Keratinocyte (primary cell): ENCODE measurements at regions not wholly inside any gene's neighbourhood (a gene's known extent, or its start where the extent isn't known, plus 50 kb on each side); places are given as distances from the start of the nearest gene placed in this dataset.

ENCODE experiments used
- DNase-seq: peaks from one replicate; pipeline ENCODE4 v3.0.0-alpha.2; 2011; ENCODE audit warnings: low read depth, missing footprints, low spot score
- FAIRE-seq: peaks from 2 replicates; lab custom pipeline; 2011; peaks lifted over from hg19 to GRCh38; lab: Jason Lieb, UNC
- H2AFZ ChIP-seq: 2 replicates; pipeline ENCODE4 v1.6.0; 2012; ENCODE audit warnings: low read length, control low read depth, inconsistent platforms; ENCODE audit not compliant: control insufficient read depth
- H3K27ac ChIP-seq: 2 replicates; pipeline ENCODE4 v1.5.1; 2011; ENCODE audit warnings: low read length; ENCODE audit not compliant: control insufficient read depth, insufficient read depth
- H3K27me3 ChIP-seq: 3 replicates; pipeline ENCODE4 v1.6.0; 2011; ENCODE audit warnings: low read length; ENCODE audit not compliant: control insufficient read depth, insufficient read depth; ENCODE audit errors: extremely low read depth
- H3K36me3 ChIP-seq, 2 experiments: 2 replicates in 1 of 2; 3 replicates in 1 of 2; pipeline ENCODE4 v1.5.1; 2011; ENCODE audit warnings: low read length in 2 of 2, mild to moderate bottlenecking in 1 of 2; ENCODE audit not compliant: control insufficient read depth in 2 of 2, insufficient read depth in 2 of 2; ENCODE audit errors: extremely low read depth in 1 of 2
- H3K4me1 ChIP-seq: 3 replicates; pipeline ENCODE4 v1.5.1; 2011; ENCODE audit warnings: low read length; ENCODE audit not compliant: control insufficient read depth, insufficient read depth; ENCODE audit errors: extremely low read depth
- H3K4me2 ChIP-seq: 3 replicates; pipeline ENCODE4 v1.6.0; 2011; ENCODE audit warnings: low read depth, low read length; ENCODE audit not compliant: control insufficient read depth, insufficient read depth; ENCODE audit errors: extremely low read depth
- H3K4me3 ChIP-seq, 3 experiments: fragments of 200-600 bp in 1 of 3; sonication (generic) in 1 of 3; 2 replicates in 2 of 3; 3 replicates in 1 of 3; pipeline ENCODE4 v1.5.1; 2011 to 2016; ENCODE audit warnings: low read length in 3 of 3, mild to moderate bottlenecking in 3 of 3, control low read depth in 2 of 3, inconsistent platforms in 1 of 3, low read depth in 1 of 3, mixed read lengths in 1 of 3, mixed run types in 1 of 3, moderate library complexity in 1 of 3; ENCODE audit not compliant: control insufficient read depth in 2 of 3, insufficient read depth in 2 of 3; ENCODE audit errors: extremely low read depth in 1 of 3
- H3K79me2 ChIP-seq: 2 replicates; pipeline ENCODE4 v1.6.0; 2012; ENCODE audit warnings: low read length; ENCODE audit not compliant: control insufficient read depth, insufficient read depth
- H3K9ac ChIP-seq: 3 replicates; pipeline ENCODE4 v1.6.0; 2011; ENCODE audit warnings: low read length; ENCODE audit not compliant: control insufficient read depth, insufficient read depth; ENCODE audit errors: extremely low read depth
- H3K9me1 ChIP-seq: 3 replicates; pipeline ENCODE4 v1.6.0; 2011; ENCODE audit warnings: low read length; ENCODE audit not compliant: control insufficient read depth, insufficient read depth; ENCODE audit errors: extremely low read depth
- H3K9me3 ChIP-seq: 2 replicates; pipeline ENCODE4 v1.5.1; 2012; ENCODE audit warnings: low read depth, low read length; ENCODE audit not compliant: control insufficient read depth
- H4K20me1 ChIP-seq: 3 replicates; pipeline ENCODE4 v1.6.0; 2011; ENCODE audit warnings: low read length; ENCODE audit not compliant: control insufficient read depth, insufficient read depth; ENCODE audit errors: extremely low read depth
- EZH2 ChIP-seq: IDR thresholded peaks from one replicate; pipeline ENCODE4 v1.6.1; 2012; ENCODE audit warnings: inconsistent platforms, mild to moderate bottlenecking, low read length, moderate library complexity
- dilution Hi-C: fragments of 300-500 bp; cut with MboI; formaldehyde crosslinking; loops from one replicate; pipeline ENCODE4 v1.7.0; 2020; ENCODE audit warnings: low sequenced_read_pairs; ENCODE audit not compliant: extremely low pct_ligation_motif_present
- TF ChIP-seq, protein P1 (sequence below), 3 experiments: IDR thresholded peaks in 1 of 3; conservative IDR thresholded peaks in 1 of 3; optimal IDR thresholded peaks in 1 of 3; 2 replicates in 2 of 3; 3 replicates in 1 of 3; pipeline versions ENCODE3 to v1.5.1; 2011; ENCODE audit warnings: low read length in 3 of 3, mild to moderate bottlenecking in 3 of 3, moderate library complexity in 2 of 3, control low read depth in 1 of 3, inconsistent platforms in 1 of 3; ENCODE audit not compliant: insufficient read depth in 2 of 3; ENCODE audit errors: extremely low read depth in 1 of 3

DNA sequence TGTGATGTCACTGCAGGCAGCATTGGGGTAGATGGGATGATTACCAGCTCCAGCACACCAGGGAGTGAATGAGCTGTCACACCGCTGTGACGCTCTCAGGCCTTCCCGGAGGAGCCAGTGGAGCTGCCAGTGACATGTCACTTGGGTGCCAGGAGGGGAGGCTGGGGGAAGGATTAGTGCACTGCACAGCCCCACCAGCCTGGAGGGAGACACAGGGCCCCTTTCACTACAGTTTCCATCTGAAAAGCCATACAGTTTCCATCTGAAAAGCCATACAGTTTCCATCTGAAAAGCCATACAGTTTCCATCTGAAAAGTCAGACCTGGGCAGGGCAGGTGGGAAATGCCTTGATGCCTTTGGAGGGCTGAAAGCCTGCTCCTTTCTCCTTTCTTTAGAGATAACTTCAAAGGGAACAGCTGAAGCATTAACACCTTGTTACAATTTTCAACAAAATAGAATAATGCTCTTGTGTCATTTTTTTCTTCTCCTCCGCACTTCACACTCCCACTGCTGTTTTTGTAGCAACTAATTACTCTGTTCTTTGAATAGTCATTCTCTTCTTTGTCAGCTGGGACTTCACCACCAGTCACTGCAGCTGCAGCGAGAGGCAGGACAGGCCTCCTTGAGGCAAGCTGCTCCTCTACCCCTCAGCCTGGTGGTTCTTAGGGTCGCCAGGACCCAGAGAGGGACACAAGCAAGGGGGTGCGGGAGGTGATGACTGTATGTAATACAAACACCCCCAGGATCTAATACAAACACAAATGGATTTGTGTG lies 256.9 kb upstream of the RGS6 start:
- H4K20me1 ChIP-seq, result no peaks in the 10 kb centered on the region
- no peaks in the 10 kb centered on the region for H3K9me1 ChIP-seq
- H3K27ac ChIP-seq, result no peak overlapping the region
- H3K9ac ChIP-seq, result no peak overlapping the region
- TF ChIP-seq EZH2, result no peak
- TF ChIP-seq, protein P1, sequence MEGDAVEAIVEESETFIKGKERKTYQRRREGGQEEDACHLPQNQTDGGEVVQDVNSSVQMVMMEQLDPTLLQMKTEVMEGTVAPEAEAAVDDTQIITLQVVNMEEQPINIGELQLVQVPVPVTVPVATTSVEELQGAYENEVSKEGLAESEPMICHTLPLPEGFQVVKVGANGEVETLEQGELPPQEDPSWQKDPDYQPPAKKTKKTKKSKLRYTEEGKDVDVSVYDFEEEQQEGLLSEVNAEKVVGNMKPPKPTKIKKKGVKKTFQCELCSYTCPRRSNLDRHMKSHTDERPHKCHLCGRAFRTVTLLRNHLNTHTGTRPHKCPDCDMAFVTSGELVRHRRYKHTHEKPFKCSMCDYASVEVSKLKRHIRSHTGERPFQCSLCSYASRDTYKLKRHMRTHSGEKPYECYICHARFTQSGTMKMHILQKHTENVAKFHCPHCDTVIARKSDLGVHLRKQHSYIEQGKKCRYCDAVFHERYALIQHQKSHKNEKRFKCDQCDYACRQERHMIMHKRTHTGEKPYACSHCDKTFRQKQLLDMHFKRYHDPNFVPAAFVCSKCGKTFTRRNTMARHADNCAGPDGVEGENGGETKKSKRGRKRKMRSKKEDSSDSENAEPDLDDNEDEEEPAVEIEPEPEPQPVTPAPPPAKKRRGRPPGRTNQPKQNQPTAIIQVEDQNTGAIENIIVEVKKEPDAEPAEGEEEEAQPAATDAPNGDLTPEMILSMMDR (optimal IDR thresholded peaks at IDR 0.05 in 1 of 3, IDR thresholded peaks at IDR 0.05 in 1 of 3, conservative IDR thresholded peaks at IDR 0.05 in 1 of 3; ENCODE audit: extremely low read depth in 1 of 3, insufficient read depth in 2 of 3, low read length in 3 of 3), result no peak
- H3K9me3 ChIP-seq, result no peaks in the 10 kb centered on the region
- no peak overlapping the region for H2AFZ ChIP-seq
- no peak overlapping the region for H3K4me3 ChIP-seq
- H3K4me2 ChIP-seq, result no peak overlapping the region
- peaks cover 4 to 11% of the 10 kb centered on the region in 2 experiments for H3K36me3 ChIP-seq
- FAIRE-seq, result no peak
- dilution Hi-C loops, result no loop called here
- H3K79me2 ChIP-seq, result no peaks in the 10 kb centered on the region
- no peak for DNase-seq
- peaks cover 5% of the 10 kb centered on the region for H3K4me1 ChIP-seq
- H3K27me3 ChIP-seq, result no peaks in the 10 kb centered on the region

DNA sequence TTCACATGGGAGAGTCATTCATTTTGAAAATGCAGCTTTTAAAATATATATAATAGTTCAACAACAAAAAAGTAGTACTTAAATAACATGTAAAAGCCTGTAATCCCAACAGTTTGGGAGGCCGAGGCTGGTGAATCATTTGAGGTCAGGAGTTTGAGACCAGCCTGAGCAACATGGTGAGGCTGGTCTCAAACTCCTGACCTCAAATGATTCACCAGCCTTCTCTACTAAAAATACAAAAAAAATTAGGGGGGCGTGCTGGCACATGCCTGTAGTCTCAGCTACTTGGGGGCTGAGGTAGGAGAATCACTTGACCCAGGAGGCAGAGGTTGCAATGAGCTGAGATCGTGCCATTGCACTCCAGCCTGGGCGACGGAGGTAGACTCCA lies 256.3 kb upstream of the RGS6 start:
- Histone ChIP-seq H2AFZ (no peak overlapping the region), H3K4me3 (no peak overlapping the region), H3K9me1 (no peaks in the 10 kb centered on the region), H3K4me1 (peaks cover 5% of the 10 kb centered on the region), H3K9ac (no peak overlapping the region), H3K36me3 (peaks cover 4 to 11% of the 10 kb centered on the region in 2 experiments), H3K4me2 (no peak overlapping the region), H3K79me2 (no peaks in the 10 kb centered on the region), H4K20me1 (no peaks in the 10 kb centered on the region), H3K9me3 (no peaks in the 10 kb centered on the region), H3K27ac (no peak overlapping the region), H3K27me3 (no peaks in the 10 kb centered on the region)
- FAIRE-seq, result no peak
- peak; percentile 41 for DNase-seq
- TF ChIP-seq, protein P1 (optimal IDR thresholded peaks at IDR 0.05 in 1 of 3, IDR thresholded peaks at IDR 0.05 in 1 of 3, conservative IDR thresholded peaks at IDR 0.05 in 1 of 3; ENCODE audit: extremely low read depth in 1 of 3, insufficient read depth in 2 of 3, low read length in 3 of 3), result no peak
- TF ChIP-seq EZH2, result no peak
- dilution Hi-C loops, result no loop called here
